ENCODE measurements at regions not wholly inside any gene's neighbourhood (a gene's known extent, or its start where the extent isn't known, plus 50 kb on each side); places are given as distances from the start of the nearest gene placed in this dataset.
A peak's percentile ranks its signal among the peaks of the same experiment; 100 is the strongest.

DNA sequence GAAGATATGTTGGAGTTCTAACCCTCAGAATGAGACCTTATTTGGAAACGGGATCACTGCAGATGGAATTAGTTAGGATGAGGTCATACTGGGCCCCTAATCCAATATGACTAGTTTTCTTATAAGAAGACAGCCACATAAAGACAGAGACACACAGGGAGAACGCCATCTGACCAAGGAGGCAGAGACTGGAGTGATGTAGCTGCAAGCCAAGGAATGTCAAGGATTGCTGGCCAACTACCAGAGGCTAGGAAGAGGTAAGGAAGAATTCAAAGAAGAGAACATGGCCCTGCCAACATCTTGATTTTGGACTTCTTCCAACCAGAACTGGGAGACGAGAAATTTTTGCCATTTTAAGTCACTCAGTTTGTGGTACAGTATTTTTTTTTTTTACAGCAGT lies 152.8 kb upstream of the DIPK2B start:
- Mint-ChIP-seq H3K4me1 (no peaks in the 10 kb centered on the region), H3K27me3 (peaks cover 1% of the 10 kb centered on the region), H3K27ac (no peak overlapping the region), H3K4me3 (no peak overlapping the region), H3K36me3 (no peaks in the 10 kb centered on the region), H3K9me3 (peaks cover 0 to 8% (median 5%) of the 10 kb centered on the region in 3 donors)

DNA sequence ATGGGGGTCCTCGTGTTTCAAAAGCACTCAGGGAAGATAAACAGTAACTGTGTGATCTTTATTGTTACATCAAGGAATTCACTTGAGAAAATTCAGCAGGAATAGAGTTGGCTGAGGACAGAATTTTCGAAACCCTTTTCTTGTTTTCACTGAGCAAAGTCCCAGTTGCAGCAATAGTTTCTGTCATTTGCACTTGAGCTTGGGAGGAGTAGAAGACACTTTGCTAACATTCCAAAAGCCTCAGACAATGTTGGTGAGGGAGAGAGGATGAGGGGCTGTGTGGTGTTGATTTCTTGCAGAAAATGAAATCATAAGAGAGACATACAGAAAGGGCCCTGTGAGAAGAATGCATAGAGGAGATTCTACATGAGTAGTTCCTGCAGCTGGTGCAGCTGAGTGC lies 151.9 kb upstream of the DIPK2B start:
- no peak overlapping the region for H3K4me3 Mint-ChIP-seq
- H3K36me3 Mint-ChIP-seq: no peaks in the 10 kb centered on the region
- H3K4me1 Mint-ChIP-seq: no peaks in the 10 kb centered on the region
- peaks cover 1% of the 10 kb centered on the region for H3K27me3 Mint-ChIP-seq
- peaks cover 0 to 8% (median 5%) of the 10 kb centered on the region in 3 donors for H3K9me3 Mint-ChIP-seq
- H3K27ac Mint-ChIP-seq: no peak overlapping the region

DNA sequence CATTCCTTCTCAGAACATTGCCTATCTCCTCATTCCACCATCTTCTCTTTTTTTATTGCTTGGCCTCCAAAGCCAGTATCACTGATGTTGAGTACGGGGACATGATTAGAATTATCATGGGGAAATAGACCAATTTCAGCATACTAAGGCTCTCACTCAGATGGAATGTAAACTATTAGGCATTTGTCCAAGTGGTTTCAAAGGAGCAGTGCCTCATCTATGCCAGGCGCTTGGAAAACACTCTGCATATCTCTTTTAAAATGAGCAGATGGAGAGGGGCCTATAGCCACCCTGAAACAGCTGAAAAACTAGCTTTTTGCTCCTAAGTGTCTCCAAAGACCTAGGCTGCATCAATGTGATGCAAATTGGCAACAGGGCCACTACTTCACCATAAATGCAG lies 150.8 kb upstream of the DIPK2B start:
- no peak overlapping the region for H3K27ac Mint-ChIP-seq
- no peaks in the 10 kb centered on the region for H3K4me1 Mint-ChIP-seq
- no peaks in the 10 kb centered on the region for H3K36me3 Mint-ChIP-seq
- no peak overlapping the region for H3K4me3 Mint-ChIP-seq
- H3K9me3 Mint-ChIP-seq: peaks cover 0 to 5% (median 5%) of the 10 kb centered on the region in 3 donors
- peaks cover 1% of the 10 kb centered on the region for H3K27me3 Mint-ChIP-seq

DNA sequence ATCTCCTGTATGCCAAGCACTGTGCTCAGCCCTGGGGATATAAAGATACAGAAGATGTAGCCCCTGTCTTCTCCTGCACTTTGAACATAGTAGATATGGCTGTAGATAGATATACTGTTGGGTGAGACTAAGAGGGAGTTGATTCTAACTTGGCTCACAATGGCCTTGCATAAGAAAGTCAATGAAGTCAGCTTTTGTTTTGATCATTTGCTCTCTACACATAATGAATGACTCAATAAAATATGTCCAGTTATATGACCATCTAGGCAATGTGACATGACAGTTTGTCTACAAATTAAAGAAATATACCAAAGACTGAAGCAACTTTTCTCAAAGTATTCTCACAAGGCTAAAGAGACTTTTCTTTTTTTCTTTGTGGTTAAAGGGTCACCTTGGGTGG lies 147.6 kb upstream of the DIPK2B start:
- no peaks in the 10 kb centered on the region for H3K36me3 Mint-ChIP-seq
- no peaks in the 10 kb centered on the region for H3K4me1 Mint-ChIP-seq
- no peak overlapping the region for H3K4me3 Mint-ChIP-seq
- H3K27me3 Mint-ChIP-seq: peaks cover 1% of the 10 kb centered on the region
- peaks cover 0 to 3% (median 2%) of the 10 kb centered on the region in 3 donors for H3K9me3 Mint-ChIP-seq
- no peak overlapping the region for H3K27ac Mint-ChIP-seq

DNA sequence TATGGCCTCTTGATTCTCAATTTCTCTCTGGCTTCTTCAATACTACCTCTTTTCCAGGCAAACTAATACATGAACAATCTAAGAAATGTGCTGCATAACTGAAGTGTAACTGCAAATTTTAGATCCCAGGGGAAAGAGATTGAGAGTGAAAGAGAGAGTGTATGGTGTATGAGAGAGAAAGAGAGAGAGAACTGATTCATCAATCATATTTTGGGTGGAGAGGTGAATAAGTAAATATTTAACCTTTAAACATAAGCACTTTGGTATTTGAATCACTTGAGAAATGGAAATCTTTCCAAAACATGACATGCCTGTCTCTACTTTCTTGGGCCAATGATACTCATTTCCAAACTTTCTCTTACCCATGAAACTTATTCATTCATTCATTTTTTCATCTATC lies 147.2 kb upstream of the DIPK2B start:
- peaks cover 1% of the 10 kb centered on the region for H3K27me3 Mint-ChIP-seq
- no peaks in the 10 kb centered on the region for H3K4me1 Mint-ChIP-seq
- H3K9me3 Mint-ChIP-seq: peaks cover 0 to 3% (median 2%) of the 10 kb centered on the region in 3 donors
- no peaks in the 10 kb centered on the region for H3K36me3 Mint-ChIP-seq
- no peak overlapping the region for H3K4me3 Mint-ChIP-seq
- H3K27ac Mint-ChIP-seq: peak overlapping the region in 1 of 3 donors; percentile 36

DNA sequence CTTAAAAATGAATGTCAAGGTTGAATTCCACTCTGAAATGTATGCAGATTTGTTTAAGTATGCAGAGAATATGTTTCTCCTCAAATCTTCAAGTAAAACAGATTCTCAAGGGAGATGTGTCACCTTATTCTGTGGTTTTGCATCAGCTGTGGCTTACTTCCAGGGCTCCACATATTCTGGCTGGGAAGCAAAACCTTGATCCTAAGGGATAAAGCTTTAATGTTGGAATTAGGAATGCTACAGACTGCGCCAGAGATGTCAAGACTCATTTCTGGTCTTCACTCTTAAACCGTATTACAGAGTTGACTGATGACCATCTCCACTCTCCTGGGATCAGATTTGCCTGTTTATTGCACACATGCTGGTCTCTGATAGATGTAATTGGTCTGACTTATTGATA lies 143.9 kb upstream of the DIPK2B start:
- no peak overlapping the region for H3K27ac Mint-ChIP-seq
- H3K4me1 Mint-ChIP-seq: no peaks in the 10 kb centered on the region
- H3K4me3 Mint-ChIP-seq: no peak overlapping the region
- no peaks in the 10 kb centered on the region for H3K36me3 Mint-ChIP-seq
- H3K9me3 Mint-ChIP-seq: peaks cover 0 to 2% (median 2%) of the 10 kb centered on the region in 3 donors
- no peaks in the 10 kb centered on the region for H3K27me3 Mint-ChIP-seq

DNA sequence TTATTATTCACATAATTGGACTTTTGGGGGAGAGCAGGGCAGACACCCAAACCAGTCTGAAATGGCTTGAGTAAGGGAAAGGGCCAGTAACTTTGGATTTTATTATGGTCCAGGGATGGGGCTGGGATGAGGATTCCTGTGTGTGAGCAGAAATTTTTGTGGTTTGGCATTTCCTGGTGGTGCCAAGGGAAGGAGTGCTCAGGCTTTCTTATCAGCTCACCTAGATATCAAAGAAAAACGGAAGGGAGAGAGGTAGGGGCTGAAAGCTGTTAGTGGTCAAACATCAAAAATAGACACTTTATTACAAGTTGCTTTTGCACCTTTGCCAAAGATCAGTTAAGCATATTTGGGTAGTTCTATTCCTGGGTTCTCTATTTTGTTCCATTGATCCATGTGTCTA lies 128.5 kb upstream of the DIPK2B start:
- Mint-ChIP-seq H3K27ac (no peak overlapping the region), H3K4me1 (no peaks in the 10 kb centered on the region), H3K27me3 (peaks cover 6% of the 10 kb centered on the region), H3K4me3 (no peak overlapping the region), H3K9me3 (no peaks in the 10 kb centered on the region), H3K36me3 (no peaks in the 10 kb centered on the region)

DNA sequence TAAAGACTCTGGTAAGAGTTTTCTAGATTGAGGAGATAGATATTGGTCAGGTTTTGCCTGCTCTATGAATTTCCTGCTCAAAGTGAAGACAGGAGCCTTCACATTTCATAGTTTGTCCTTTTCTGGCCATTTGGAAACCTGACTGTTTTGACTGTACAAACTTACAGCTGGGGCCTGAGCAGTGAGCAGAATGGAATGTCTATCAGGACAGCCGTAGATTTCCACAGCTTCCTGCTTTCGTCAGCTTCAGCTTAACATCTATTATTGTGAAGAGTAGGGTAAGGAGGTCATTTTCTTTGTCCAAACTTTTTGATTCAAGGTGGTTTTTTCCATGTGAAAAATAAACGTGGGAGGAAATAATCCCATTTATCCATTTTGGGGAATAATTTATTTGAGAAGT lies 124.3 kb upstream of the DIPK2B start:
- Mint-ChIP-seq H3K36me3 (no peaks in the 10 kb centered on the region), H3K27ac (no peak overlapping the region), H3K4me1 (no peaks in the 10 kb centered on the region), H3K9me3 (no peaks in the 10 kb centered on the region), H3K27me3 (peaks cover 13% of the 10 kb centered on the region), H3K4me3 (no peak overlapping the region)

DNA sequence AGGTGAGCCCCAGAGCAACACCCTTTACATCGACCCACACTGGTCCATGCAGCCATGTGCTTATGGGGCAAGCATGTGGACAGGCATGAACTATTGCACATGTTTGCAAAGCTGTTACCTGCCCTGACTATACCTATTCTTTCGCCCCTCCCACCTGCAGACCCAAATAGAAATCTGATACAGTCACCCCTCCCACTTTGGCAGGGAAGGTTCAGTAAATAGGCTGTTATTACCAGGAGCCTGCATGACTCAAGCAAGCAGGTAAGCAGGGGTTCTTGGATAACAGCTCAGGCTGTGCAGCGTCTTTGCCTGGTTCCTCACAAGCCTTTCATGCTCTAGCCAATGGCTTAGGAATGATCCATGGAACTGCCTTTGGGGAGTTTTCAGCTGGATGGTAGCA lies 122.7 kb upstream of the DIPK2B start:
- no peak overlapping the region for H3K4me3 Mint-ChIP-seq
- H3K36me3 Mint-ChIP-seq: no peaks in the 10 kb centered on the region
- H3K4me1 Mint-ChIP-seq: no peaks in the 10 kb centered on the region

DNA sequence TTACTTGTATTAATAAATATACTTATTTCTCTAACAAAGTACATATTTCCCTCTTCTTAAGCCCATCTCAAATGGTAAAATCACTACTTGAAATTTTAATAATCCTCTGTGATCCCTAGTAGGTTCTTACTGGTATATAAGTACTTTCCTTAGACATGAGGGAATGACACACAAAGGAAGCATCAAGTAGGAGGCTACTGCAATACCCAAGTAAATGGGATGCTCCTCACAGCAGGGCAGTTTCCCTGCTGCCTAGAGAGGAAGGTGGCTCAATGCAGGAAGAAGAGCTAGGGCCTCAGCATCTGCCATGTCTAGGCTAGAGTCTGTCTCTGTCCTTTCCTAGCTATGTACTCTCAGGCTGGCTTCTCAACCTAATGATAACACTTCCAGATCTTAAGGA lies 122.1 kb upstream of the DIPK2B start:
- Mint-ChIP-seq H3K36me3 (no peaks in the 10 kb centered on the region), H3K4me3 (no peak overlapping the region), H3K4me1 (no peaks in the 10 kb centered on the region), H3K9me3 (no peaks in the 10 kb centered on the region), H3K27ac (no peak overlapping the region), H3K27me3 (peaks cover 9% of the 10 kb centered on the region)

More for the DNA sequence above, 122.7 kb upstream of the DIPK2B start:
- Mint-ChIP-seq H3K27ac (no peak overlapping the region), H3K27me3 (peaks cover 9% of the 10 kb centered on the region), H3K9me3 (no peaks in the 10 kb centered on the region)

DNA sequence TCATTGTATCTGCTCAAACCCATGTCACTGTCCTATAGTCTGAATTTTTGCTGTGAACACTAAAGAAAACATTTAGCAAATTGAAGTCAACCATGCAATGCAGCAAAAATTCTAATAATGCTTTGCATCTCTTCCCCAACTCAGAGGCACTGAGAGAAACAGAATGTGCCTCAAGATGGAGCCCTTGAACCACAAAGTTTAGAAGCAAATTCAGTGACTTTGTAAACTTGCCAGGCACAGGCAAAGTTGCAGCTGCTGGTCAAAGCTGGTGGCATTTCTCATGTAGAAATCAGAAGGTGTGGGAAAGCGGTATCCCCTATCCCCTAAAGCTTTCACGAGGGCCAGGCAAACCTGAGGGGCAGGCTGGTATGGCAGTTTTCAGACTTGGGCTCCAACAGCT lies 121.7 kb upstream of the DIPK2B start:
- no peaks in the 10 kb centered on the region for H3K36me3 Mint-ChIP-seq

DNA sequence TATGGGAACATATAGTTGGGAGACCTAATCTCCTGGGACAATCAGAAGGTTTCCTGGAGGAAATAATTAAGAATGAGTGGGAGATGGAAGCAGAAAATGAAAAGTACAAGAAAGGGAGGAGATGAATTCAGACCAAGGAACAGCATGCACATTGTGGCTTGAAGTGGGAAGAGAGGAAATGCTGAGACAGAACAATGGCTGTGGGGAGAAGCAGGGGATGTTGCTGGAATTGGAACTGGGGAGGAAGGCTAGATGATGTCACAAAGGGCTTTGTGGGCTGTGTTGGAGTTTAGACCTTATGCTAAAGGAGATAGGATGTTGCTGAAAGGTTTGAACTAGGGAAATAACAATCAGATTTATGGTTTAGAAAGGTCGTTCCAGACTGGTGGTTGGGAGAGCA lies 119.5 kb upstream of the DIPK2B start:
- Mint-ChIP-seq H3K9me3 (no peaks in the 10 kb centered on the region), H3K27me3 (peaks cover 9% of the 10 kb centered on the region), H3K27ac (no peak overlapping the region), H3K4me1 (no peaks in the 10 kb centered on the region), H3K4me3 (no peak overlapping the region), H3K36me3 (no peaks in the 10 kb centered on the region)

More for the DNA sequence above, 121.7 kb upstream of the DIPK2B start:
- Mint-ChIP-seq H3K4me1 (no peaks in the 10 kb centered on the region), H3K27me3 (peaks cover 9% of the 10 kb centered on the region), H3K27ac (no peak overlapping the region), H3K4me3 (no peak overlapping the region), H3K9me3 (no peaks in the 10 kb centered on the region)

DNA sequence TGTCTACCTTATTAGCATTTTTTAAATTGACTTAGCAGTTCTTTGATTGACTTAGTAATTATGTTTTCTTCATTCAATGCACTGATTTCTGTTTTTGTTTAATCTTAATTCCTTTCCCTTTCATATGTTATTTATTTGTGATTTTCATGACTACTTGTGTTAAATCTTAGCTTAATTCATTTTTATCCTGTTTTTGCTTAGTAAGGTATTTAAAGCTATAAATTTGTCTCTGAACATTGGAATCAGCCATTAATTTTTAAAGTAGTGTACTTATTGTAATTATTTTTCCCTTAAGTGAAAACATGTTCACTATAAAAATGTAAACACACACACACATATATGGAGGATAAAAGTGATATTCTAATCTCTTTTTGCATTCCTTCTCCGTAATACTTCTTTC lies 109.1 kb upstream of the DIPK2B start:
- Mint-ChIP-seq H3K36me3 (no peaks in the 10 kb centered on the region), H3K27ac (no peak overlapping the region), H3K9me3 (peaks cover 4 to 5% (median 4%) of the 10 kb centered on the region in 3 donors), H3K27me3 (peaks cover 3% of the 10 kb centered on the region), H3K4me3 (no peak overlapping the region), H3K4me1 (no peaks in the 10 kb centered on the region)

DNA sequence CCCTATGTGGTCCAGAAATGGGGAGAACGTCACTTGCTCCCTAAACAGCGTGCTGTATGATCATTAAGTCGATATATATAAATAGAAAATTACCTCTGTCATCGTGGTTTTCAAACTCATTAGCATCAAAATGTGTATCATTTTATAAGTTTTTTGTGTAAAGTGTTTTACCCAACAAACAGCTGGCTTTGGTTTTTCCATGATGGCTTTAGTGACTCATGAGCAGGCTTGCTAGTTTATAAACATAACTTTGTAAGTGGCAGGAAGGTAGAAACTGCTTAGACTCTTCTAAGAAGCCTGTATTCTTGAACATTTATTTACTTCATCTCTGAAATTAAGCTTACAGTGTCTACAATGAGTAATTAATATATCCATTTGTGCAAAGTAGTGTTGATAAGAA lies 108.4 kb upstream of the DIPK2B start:
- H3K36me3 Mint-ChIP-seq: no peaks in the 10 kb centered on the region
- H3K4me1 Mint-ChIP-seq: no peaks in the 10 kb centered on the region
- no peak overlapping the region for H3K4me3 Mint-ChIP-seq
- no peak overlapping the region for H3K27ac Mint-ChIP-seq
- peaks cover 4 to 6% (median 5%) of the 10 kb centered on the region in 3 donors for H3K9me3 Mint-ChIP-seq
- peaks cover 3% of the 10 kb centered on the region for H3K27me3 Mint-ChIP-seq

DNA sequence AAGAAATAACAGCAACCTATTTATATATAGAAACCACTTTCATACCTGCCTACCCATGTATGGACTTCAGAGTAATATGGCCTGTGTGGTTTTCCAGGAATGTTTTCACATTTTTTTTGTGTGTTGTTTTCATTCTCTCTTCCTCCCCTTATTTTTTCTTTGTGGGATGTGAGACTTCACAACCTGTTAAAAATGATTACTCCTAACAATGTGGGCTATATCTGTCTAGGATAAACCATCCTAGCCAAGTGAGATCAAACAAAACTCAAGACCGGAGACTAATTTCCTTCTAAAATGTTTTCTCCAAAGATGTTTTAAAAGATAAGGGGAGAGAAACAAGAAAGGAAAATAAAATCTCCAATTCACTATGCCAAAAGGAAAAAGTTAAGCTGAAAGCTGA lies 106.1 kb upstream of the DIPK2B start:
- Mint-ChIP-seq H3K36me3 (no peaks in the 10 kb centered on the region), H3K4me3 (no peak overlapping the region), H3K27me3 (peaks cover 3% of the 10 kb centered on the region), H3K4me1 (no peaks in the 10 kb centered on the region), H3K9me3 (peaks cover 3 to 6% (median 4%) of the 10 kb centered on the region in 3 donors), H3K27ac (no peak overlapping the region)

DNA sequence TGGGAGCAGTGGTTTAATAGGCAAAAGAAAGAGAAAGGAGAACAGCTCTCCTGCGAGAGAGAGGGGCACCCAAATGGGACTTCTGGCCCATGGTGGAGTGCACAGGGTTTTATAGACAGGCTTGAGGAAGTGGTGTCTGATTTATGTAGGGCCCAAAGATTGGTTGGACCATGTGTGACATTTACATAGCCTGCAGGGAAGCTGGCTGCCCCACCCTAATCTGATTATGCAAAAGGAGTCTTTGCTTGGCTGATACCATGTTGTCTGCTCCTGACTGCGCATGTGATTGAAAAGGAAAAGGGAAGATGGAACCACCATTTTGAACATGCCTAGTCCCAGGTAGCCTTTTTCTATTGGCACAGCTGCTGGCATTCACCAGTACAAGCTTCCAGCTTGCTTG lies 100.0 kb upstream of the DIPK2B start:
- Mint-ChIP-seq H3K4me3 (no peak overlapping the region), H3K27ac (no peak overlapping the region), H3K4me1 (no peaks in the 10 kb centered on the region), H3K36me3 (no peaks in the 10 kb centered on the region), H3K9me3 (peaks cover 3 to 6% (median 4%) of the 10 kb centered on the region in 3 donors), H3K27me3 (peaks cover 3% of the 10 kb centered on the region)
